ENCODE measurements at regions not wholly inside any gene's neighbourhood (a gene's known extent, or its start where the extent isn't known, plus 50 kb on each side); places are given as distances from the start of the nearest gene placed in this dataset.

DNA sequence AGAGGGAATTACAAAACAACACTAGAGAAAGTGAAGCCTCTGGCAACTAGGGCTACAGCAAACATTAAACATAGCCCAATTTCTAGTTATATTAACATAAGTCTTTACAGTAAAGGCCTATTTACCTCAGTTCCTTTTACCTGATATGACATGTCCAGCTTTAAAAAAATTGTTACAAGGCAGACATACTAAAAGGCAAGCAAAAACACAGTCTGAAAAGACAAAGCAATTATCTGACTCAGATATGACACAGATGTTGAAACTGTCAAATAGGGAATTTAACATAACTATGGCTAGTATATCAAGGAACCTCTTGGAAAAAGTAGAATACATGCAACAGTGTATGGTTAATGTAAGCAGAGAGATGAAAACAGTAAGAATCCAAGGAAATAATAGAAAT lies 238.6 kb downstream of the RAP2B start:
- TF ChIP-seq CTCF (conservative IDR thresholded peaks at IDR 0.05; ENCODE audit: low read length) (no peak), EZH2phosphoT487 (IDR thresholded peaks at IDR 0.05; ENCODE audit: borderline replicate concordance) (no peak)
